ENCODE measurements at regions not wholly inside any gene's neighbourhood (a gene's known extent, or its start where the extent isn't known, plus 50 kb on each side); places are given as distances from the start of the nearest gene placed in this dataset.
A peak's percentile ranks its signal among the peaks of the same experiment; 100 is the strongest.

GRCh38 chr12:124162151-124163110 is 132.5 kb upstream of the RFLNA start (continued):
- peak; percentile 51; the same call in 1 of the 2 replicates for TF ChIP-seq KDM1A (IDR thresholded peaks at IDR 0.05; ENCODE audit: borderline replicate concordance, low read length)
- TF ChIP-seq BRCA1 (IDR thresholded peaks at IDR 0.05; ENCODE audit: low read depth, low read length), result no peak
- no peak for TF ChIP-seq RXRA (IDR thresholded peaks at IDR 0.05; ENCODE audit: insufficient read depth, low read depth, low read length)
- peak in 2 of 3 experiments; percentile 32 to 35; a peak in 2 of 4 replicates for TF ChIP-seq CTCF (IDR thresholded peaks at IDR 0.05; ENCODE audit: control extremely low read depth in 1 of 3, insufficient read depth in 1 of 3, low read depth in 1 of 3, low read length in 3 of 3)
